ENCODE measurements at regions not wholly inside any gene's neighbourhood (a gene's known extent, or its start where the extent isn't known, plus 50 kb on each side); places are given as distances from the start of the nearest gene placed in this dataset.

DNA sequence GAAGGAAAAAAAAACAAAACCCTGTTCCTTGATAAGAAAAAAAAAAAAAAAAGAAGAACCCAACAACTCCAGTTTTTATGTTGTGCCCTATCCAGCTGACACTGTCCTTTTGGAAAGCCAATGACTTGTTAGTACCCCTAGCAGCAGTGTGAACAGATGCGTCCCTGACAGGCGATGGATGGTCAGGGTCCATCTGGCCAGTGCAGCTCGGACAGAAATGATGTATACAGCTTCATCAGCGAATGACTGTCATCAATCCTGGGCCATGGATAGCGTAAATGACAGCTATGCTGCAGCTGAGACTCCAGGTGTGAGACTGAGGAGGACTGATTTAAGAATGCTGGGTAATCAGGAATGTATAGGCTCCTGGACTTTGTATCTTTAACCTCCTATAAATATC, 318.8 kb upstream of the FIGN start:
- no peak overlapping the region for H3K4me3 ChIP-seq
- H3K9me3 ChIP-seq = no peaks in the 10 kb centered on the region
- H3K27ac ChIP-seq = no peak overlapping the region
- 88 to 94% (median 92%) methylated on average over 5 of the region's 5 CpGs for WGBS, 3 donors
- DNase-seq = no peak
- TF ChIP-seq EP300 (IDR thresholded peaks at IDR 0.05) (no peak), POLR2A (IDR thresholded peaks at IDR 0.05) (no peak)
- TF ChIP-seq, protein P1, sequence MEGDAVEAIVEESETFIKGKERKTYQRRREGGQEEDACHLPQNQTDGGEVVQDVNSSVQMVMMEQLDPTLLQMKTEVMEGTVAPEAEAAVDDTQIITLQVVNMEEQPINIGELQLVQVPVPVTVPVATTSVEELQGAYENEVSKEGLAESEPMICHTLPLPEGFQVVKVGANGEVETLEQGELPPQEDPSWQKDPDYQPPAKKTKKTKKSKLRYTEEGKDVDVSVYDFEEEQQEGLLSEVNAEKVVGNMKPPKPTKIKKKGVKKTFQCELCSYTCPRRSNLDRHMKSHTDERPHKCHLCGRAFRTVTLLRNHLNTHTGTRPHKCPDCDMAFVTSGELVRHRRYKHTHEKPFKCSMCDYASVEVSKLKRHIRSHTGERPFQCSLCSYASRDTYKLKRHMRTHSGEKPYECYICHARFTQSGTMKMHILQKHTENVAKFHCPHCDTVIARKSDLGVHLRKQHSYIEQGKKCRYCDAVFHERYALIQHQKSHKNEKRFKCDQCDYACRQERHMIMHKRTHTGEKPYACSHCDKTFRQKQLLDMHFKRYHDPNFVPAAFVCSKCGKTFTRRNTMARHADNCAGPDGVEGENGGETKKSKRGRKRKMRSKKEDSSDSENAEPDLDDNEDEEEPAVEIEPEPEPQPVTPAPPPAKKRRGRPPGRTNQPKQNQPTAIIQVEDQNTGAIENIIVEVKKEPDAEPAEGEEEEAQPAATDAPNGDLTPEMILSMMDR (IDR thresholded peaks at IDR 0.05) = no peak
- no peaks in the 10 kb centered on the region for H3K27me3 ChIP-seq
- no peaks in the 10 kb centered on the region for H3K36me3 ChIP-seq
- intact Hi-C loops (cut with DNase I) = no loop called here
- no peaks in the 10 kb centered on the region for H3K4me1 ChIP-seq (ENCODE audit: insufficient read depth)

DNA sequence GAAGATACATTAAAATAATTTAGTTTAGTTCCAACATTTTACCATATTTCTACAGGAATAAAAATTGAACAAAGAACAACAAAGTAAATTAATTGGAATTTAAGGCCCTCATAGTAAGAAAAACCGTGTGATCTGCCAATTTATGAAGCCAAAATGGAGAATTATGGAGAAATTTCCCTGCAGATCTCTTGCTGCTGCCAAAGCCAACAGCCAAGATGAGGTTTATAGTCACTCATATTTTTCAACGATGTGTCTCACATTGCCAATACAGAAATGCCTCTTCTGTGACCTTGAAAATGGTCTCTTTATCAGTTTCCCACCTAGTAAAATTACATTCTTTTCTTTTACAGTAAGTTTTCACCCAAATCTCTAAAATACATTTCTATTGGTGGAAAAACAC, 317.2 kb upstream of the FIGN start:
- TF ChIP-seq EP300 (IDR thresholded peaks at IDR 0.05) = no peak
- TF ChIP-seq, protein P1 (IDR thresholded peaks at IDR 0.05) = no peak
- TF ChIP-seq POLR2A (IDR thresholded peaks at IDR 0.05) = no peak
- Histone ChIP-seq H3K4me1 (ENCODE audit: insufficient read depth) (no peaks in the 10 kb centered on the region), H3K27me3 (no peaks in the 10 kb centered on the region), H3K36me3 (no peaks in the 10 kb centered on the region), H3K4me3 (no peak overlapping the region), H3K9me3 (no peaks in the 10 kb centered on the region), H3K27ac (no peak overlapping the region)
- 11 to 22% (median 11%) methylated on average over 2 of the region's 2 CpGs for WGBS, 3 donors
- DNase-seq = no peak
- intact Hi-C loops (cut with DNase I) = no loop called here

DNA sequence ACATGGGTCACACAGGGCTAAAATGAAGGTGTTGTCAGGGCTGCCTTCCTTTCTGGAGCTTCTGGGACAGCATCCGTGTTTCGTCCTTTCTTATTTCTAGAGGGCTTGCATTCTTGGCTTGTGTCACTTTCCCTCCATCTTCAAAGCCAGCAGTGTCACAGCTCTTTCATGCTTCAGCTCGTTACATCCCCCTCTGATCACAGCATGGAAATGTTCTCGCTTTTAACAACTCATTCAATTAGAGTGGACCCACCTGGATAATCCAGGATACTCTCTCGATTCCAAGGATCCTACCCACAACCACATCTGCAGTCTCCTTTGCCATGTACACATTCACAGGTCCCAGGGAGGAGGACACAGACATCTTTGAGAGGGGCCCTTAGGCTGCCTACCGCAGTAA, 316.2 kb upstream of the FIGN start:
- intact Hi-C loops (cut with DNase I) = no loop called here
- H3K27ac ChIP-seq = no peak overlapping the region
- 81 to 91% (median 88%) methylated on average over 6 of the region's 6 CpGs for WGBS, 3 donors
- no peaks in the 10 kb centered on the region for H3K36me3 ChIP-seq
- DNase-seq = no peak
- TF ChIP-seq EP300 (IDR thresholded peaks at IDR 0.05) (no peak), POLR2A (IDR thresholded peaks at IDR 0.05) (no peak)
- TF ChIP-seq, protein P1 (IDR thresholded peaks at IDR 0.05) = no peak
- no peak overlapping the region for H3K4me3 ChIP-seq
- no peaks in the 10 kb centered on the region for H3K9me3 ChIP-seq
- no peaks in the 10 kb centered on the region for H3K27me3 ChIP-seq
- H3K4me1 ChIP-seq (ENCODE audit: insufficient read depth) = no peaks in the 10 kb centered on the region

DNA sequence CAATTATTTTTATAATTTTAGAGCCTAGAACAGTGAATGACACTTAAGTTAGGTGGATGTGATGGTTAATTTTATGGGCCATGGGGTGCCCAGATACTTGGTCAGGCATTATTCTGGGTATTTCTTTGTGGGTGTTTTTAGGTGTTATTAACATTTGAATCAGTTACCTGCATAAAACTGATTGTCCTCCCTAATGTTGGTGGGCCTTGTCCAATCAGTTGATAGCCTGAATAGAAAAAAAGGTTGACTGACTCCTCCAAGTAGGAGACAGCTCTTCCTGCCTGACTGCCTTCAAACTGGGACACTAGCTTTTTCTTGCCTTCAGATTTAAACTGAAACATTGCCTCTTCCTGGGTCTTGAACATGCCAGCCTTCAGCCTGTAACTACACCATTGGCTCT, 312.9 kb upstream of the FIGN start:
- H3K27me3 ChIP-seq = no peaks in the 10 kb centered on the region
- intact Hi-C loops (cut with DNase I) = no loop called here
- no peaks in the 10 kb centered on the region for H3K4me1 ChIP-seq (ENCODE audit: insufficient read depth)
- H3K36me3 ChIP-seq = no peaks in the 10 kb centered on the region
- TF ChIP-seq POLR2A (IDR thresholded peaks at IDR 0.05) (no peak), EP300 (IDR thresholded peaks at IDR 0.05) (no peak)
- TF ChIP-seq, protein P1 (IDR thresholded peaks at IDR 0.05) = no peak
- no peak overlapping the region for H3K4me3 ChIP-seq
- no peaks in the 10 kb centered on the region for H3K9me3 ChIP-seq
- H3K27ac ChIP-seq = no peak overlapping the region
- no peak for DNase-seq

- 70 to 98% (median 80%) methylated on average over 2 of the region's 2 CpGs for WGBS, 3 donors
- no peaks in the 10 kb centered on the region for H3K4me1 ChIP-seq (ENCODE audit: insufficient read depth)
- no peak for DNase-seq
- no peak overlapping the region for H3K4me3 ChIP-seq
- TF ChIP-seq, protein P1 (IDR thresholded peaks at IDR 0.05) = no peak
- TF ChIP-seq POLR2A (IDR thresholded peaks at IDR 0.05) (no peak), EP300 (IDR thresholded peaks at IDR 0.05) (no peak)
- H3K9me3 ChIP-seq = no peaks in the 10 kb centered on the region
- intact Hi-C loops (cut with DNase I) = no loop called here
- H3K36me3 ChIP-seq = no peaks in the 10 kb centered on the region
- H3K27ac ChIP-seq = no peak overlapping the region
- H3K27me3 ChIP-seq = no peaks in the 10 kb centered on the region
Measured at GRCh38 chr2:164046040-164046439, 310.2 kb upstream of the FIGN start.
